PC-3 (cell line): ENCODE measurements at regions not wholly inside any gene's neighbourhood (a gene's known extent, or its start where the extent isn't known, plus 50 kb on each side); places are given as distances from the start of the nearest gene placed in this dataset.

Source experiments
- EZH2 ChIP-seq: fragments of 300-600 bp; sonication (generic); IDR thresholded peaks from one replicate; pipeline ENCODE4 v1.6.1; 2017; ENCODE audit warnings: antibody characterized with exemption, mild to moderate bottlenecking, low read length; ENCODE audit not compliant: unreplicated experiment
- TF ChIP-seq, protein P1 (sequence below): fragments of 300-600 bp; sonication (generic); conservative IDR thresholded peaks from 2 replicates; pipeline ENCODE4 v1.5.1; 2017; ENCODE audit warnings: antibody characterized with exemption, low read depth, mild to moderate bottlenecking, low read length

DNA sequence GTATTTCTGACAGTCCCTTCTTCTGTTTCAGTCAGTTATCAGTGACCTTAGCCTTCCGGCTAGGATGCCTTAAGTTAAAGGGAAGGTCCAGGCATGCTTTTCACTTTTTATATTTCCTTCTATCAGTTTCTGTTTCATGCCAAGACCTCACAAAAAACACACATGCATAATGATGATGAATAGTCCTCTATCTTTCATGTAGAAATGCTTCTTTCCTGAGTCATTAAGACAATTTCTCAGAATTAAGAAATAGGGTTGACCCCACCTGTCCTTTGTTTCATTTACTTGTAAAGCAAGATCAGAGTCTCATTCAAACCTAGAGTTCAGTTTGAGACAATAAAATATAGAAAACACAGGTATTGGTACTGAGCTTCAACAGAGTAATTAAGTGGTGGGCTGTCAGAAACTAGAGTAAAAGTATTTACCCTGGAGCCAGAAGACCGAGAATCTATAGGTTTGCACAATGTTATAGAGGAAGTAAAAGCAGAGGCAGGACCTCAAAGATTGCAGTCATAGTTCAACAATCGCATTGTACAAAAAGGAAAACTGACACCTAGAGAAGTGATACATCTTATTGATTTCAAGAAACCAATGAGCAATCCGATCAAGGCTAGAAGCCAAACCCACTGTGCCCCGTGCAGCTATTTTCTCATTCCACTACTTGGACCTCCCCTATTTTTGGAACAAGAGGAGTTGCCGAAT is 118.7 kb upstream of the PUM3 start:
- TF ChIP-seq, protein P1, sequence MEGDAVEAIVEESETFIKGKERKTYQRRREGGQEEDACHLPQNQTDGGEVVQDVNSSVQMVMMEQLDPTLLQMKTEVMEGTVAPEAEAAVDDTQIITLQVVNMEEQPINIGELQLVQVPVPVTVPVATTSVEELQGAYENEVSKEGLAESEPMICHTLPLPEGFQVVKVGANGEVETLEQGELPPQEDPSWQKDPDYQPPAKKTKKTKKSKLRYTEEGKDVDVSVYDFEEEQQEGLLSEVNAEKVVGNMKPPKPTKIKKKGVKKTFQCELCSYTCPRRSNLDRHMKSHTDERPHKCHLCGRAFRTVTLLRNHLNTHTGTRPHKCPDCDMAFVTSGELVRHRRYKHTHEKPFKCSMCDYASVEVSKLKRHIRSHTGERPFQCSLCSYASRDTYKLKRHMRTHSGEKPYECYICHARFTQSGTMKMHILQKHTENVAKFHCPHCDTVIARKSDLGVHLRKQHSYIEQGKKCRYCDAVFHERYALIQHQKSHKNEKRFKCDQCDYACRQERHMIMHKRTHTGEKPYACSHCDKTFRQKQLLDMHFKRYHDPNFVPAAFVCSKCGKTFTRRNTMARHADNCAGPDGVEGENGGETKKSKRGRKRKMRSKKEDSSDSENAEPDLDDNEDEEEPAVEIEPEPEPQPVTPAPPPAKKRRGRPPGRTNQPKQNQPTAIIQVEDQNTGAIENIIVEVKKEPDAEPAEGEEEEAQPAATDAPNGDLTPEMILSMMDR, result no peak
- TF ChIP-seq EZH2, result no peak
